BE2C (cell line): ENCODE measurements at regions not wholly inside any gene's neighbourhood (a gene's known extent, or its start where the extent isn't known, plus 50 kb on each side); places are given as distances from the start of the nearest gene placed in this dataset.

Experiments used
- DNase-seq: peaks from one replicate; pipeline ENCODE4 v3.0.0-alpha.2; 2020
- H3K27me3 ChIP-seq: fragments of 250-450 bp; sonication (Bioruptor Pico); 2 replicates; pipeline ENCODE4 v1.5.1; 2020; ENCODE audit warnings: mild to moderate bottlenecking
- H3K36me3 ChIP-seq: fragments of 250-450 bp; sonication (Bioruptor Pico); 2 replicates; pipeline ENCODE4 v1.5.1; 2020; ENCODE audit warnings: mild to moderate bottlenecking
- H3K4me1 ChIP-seq: fragments of 250-450 bp; sonication (Bioruptor Pico); 2 replicates; pipeline ENCODE4 v1.5.1; 2020
- H3K4me3 ChIP-seq: 2 replicates; pipeline ENCODE4 v1.5.1; 2011; ENCODE audit warnings: low read depth, low read length
- H3K9me3 ChIP-seq: fragments of 250-450 bp; sonication (Bioruptor Pico); 2 replicates; pipeline ENCODE4 v1.5.1; 2020
- CTCF ChIP-seq: IDR thresholded peaks from 2 replicates; pipeline ENCODE4 v1.5.1; 2012; ENCODE audit warnings: mild to moderate bottlenecking, low read depth, low read length

- no peak for DNase-seq
- no peak overlapping the region for H3K4me3 ChIP-seq
- no peaks in the 10 kb centered on the region; the same call in 1 of the 2 replicates for H3K9me3 ChIP-seq
- no peaks in the 10 kb centered on the region for H3K36me3 ChIP-seq
- no peaks in the 10 kb centered on the region for H3K27me3 ChIP-seq
- no peak for TF ChIP-seq CTCF
- peaks cover 42% of the 10 kb centered on the region for H3K4me1 ChIP-seq
Measured at GRCh38 chr10:71076473-71077142, 135.8 kb upstream of the UNC5B start.

GRCh38 chr10:71077143-71077581 lies 135.2 kb upstream of the UNC5B start:
- peaks cover 42% of the 10 kb centered on the region for H3K4me1 ChIP-seq
- no peak for TF ChIP-seq CTCF
- H3K36me3 ChIP-seq: no peaks in the 10 kb centered on the region
- H3K27me3 ChIP-seq: no peaks in the 10 kb centered on the region
- DNase-seq: no peak
- H3K4me3 ChIP-seq: no peak overlapping the region
- H3K9me3 ChIP-seq: no peaks in the 10 kb centered on the region; the same call in 1 of the 2 replicates

- no peak for DNase-seq
- no peaks in the 10 kb centered on the region for H3K27me3 ChIP-seq
- TF ChIP-seq CTCF: no peak
- peaks cover 45% of the 10 kb centered on the region for H3K4me1 ChIP-seq
- H3K9me3 ChIP-seq: no peaks in the 10 kb centered on the region; the same call in 1 of the 2 replicates
- no peaks in the 10 kb centered on the region for H3K36me3 ChIP-seq
- no peak overlapping the region for H3K4me3 ChIP-seq
Measured at GRCh38 chr10:71077796-71078453, 134.4 kb upstream of the UNC5B start.

- TF ChIP-seq CTCF: no peak
- H3K4me1 ChIP-seq: peaks cover 40% of the 10 kb centered on the region
- no peaks in the 10 kb centered on the region; the same call in 1 of the 2 replicates for H3K9me3 ChIP-seq
- no peaks in the 10 kb centered on the region for H3K36me3 ChIP-seq
- DNase-seq: no peak
- H3K27me3 ChIP-seq: no peaks in the 10 kb centered on the region
- no peak overlapping the region for H3K4me3 ChIP-seq
Measured at GRCh38 chr10:71078454-71079145, 133.8 kb upstream of the UNC5B start.

GRCh38 chr10:71079761-71080380 lies 132.5 kb upstream of the UNC5B start:
- DNase-seq: no peak
- TF ChIP-seq CTCF: no peak
- Histone ChIP-seq H3K9me3 (no peaks in the 10 kb centered on the region; the same call in 1 of the 2 replicates), H3K27me3 (no peaks in the 10 kb centered on the region), H3K4me1 (peaks cover 30% of the 10 kb centered on the region), H3K4me3 (no peak overlapping the region), H3K36me3 (no peaks in the 10 kb centered on the region)
